ENCODE measurements at regions not wholly inside any gene's neighbourhood (a gene's known extent, or its start where the extent isn't known, plus 50 kb on each side); places are given as distances from the start of the nearest gene placed in this dataset.

DNA sequence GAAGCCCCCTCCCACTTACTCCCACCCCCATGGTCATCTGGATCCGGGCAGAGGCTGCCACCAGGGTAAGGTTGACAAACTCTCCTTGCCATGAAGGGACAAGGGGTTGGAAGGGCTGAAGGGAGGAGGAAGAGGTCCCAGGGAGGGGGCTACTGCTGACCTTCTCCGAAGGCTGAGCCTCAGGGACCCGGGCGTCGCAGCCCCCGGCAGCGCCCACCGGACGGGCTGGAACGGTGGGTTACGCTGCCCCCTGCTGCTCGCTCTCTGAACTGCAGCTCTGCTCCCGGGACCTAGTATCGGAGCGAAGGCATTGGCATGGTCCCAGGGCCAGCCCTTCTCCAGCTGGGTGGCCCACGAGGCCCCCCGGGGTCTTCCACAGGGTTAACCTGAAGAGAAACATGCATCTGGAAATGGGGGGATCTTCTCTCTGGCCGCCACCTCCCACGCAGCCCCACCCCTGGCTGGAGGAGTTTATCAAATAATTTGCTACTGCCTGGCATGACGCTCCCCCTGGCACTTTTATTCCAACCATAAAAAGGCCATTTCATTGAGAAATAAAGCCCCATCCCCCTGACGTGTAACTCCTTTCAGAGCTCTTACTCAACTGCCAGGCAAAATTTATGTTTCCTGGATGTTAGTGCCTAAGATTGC lies 70.4 kb upstream of the TARDBP start:
- TF ChIP-seq EZH2 (IDR thresholded peaks at IDR 0.05; ENCODE audit: insufficient read depth, poor library complexity, severe bottlenecking) (no peak), EZH2phosphoT487 (IDR thresholded peaks at IDR 0.05; ENCODE audit: insufficient read depth, low read depth) (no peak)
